ENCODE measurements at regions not wholly inside any gene's neighbourhood (a gene's known extent, or its start where the extent isn't known, plus 50 kb on each side); places are given as distances from the start of the nearest gene placed in this dataset.
"Not testable (repeated sequence)": the region's sequence is repeated elsewhere in the genome, so short reads cannot be mapped to it uniquely, and the experiment has no call there.

GRCh38 chr12:89191597-89191996 is 160.7 kb downstream of the DUSP6 start:
- not testable (repeated sequence) for TF ChIP-seq CTCF, POLR2AphosphoS5, EP300 (IDR thresholded peaks at IDR 0.05)

Data from gastroesophageal sphincter (tissue), 3 donors.